Activated effector memory CD4-positive, alpha-beta T cell treated with Interleukin-2 at 50 U/mL for 16 hours (primary cell): ENCODE measurements at regions not wholly inside any gene's neighbourhood (a gene's known extent, or its start where the extent isn't known, plus 50 kb on each side); places are given as distances from the start of the nearest gene placed in this dataset.
"Not testable (repeated sequence)": the region's sequence is repeated elsewhere in the genome, so short reads cannot be mapped to it uniquely, and the experiment has no call there.

Experiments used
- DNase-seq: peaks from one replicate; pipeline ENCODE4 v3.0.0-alpha.2; 2020

DNA sequence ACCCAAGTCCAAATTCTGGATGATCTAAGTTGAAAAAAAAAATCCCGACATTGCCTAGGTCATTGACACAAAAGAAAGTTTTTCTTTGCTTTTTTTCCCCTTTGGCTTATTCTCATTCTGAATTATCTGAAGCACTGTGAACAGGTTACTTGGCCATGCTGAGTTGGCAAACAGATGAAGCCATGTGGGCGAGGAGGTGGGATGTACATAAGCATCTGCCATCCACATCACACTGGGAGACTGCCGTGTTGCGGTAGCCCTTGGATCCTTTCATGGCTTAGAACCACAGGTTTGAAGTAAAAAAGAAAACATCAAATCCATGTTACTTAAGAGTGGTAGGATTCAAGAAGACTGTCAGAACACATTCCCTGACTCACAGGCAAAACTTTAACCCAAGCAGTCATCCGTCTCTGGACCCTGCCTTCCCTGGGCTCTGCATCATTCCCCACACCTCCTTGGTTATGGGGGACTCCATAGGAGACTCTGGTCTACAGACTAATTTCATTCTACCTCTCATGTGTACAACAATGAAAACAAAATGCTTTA, 242.5 kb upstream of the SERP2 start:
- DNase-seq, result no peak

DNA sequence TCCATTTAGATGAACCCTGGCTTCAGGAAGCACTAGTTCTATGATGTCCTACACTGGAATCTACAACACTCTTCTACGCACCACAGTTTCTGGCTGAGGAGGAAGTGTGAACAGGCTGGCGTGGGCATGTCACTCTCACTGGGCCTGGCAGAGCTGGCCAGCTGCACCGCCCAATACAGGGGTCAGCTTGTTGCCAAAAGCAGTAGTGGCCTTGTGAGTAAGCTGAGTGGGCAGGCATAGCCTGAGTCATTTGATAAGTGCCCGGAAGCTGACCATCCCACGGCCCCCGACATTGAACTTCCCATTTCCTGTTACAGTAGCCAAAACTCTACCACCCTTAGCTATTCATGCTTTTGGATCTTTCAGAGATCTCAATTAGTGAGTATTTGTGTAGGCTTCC, 240.9 kb upstream of the SERP2 start:
- DNase-seq, result no peak

DNA sequence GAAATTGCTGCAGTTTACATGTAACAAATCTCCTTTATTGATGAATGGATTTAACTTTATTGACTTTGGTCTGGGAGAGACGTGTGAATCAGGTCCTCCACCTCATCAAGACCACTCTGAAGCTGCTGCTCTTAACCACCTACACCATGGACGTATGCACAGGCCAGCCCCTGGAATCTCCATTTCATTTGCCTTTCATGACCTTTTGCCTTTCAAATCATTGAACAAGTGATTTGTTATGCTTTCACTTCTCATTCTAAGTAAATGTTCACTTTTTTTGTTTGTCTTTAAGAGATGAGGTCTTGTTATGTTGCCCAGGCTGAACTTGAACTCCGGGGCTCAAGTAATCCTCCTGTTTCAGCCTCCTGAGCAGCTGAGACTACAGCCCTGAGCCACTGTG, 240.0 kb upstream of the SERP2 start:
- no peak for DNase-seq

DNA sequence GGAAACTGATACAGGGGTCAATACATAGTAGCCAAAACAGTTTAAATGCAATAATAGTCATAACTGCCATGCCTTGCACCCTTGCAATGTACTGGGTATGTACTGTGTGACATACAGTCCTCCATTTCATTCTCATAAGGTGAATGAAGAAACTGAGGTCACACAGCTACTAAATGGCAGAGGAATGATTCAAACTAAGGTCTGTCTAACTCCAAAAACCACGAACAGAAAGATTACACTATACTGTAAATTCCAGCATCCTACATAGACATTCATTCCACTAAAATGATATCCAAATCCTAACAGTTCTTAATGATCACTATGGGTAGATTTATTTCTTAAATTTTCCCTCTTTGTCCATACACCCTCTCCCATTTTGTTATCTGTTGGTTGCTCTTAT, 238.1 kb upstream of the SERP2 start:
- no peak for DNase-seq

DNA sequence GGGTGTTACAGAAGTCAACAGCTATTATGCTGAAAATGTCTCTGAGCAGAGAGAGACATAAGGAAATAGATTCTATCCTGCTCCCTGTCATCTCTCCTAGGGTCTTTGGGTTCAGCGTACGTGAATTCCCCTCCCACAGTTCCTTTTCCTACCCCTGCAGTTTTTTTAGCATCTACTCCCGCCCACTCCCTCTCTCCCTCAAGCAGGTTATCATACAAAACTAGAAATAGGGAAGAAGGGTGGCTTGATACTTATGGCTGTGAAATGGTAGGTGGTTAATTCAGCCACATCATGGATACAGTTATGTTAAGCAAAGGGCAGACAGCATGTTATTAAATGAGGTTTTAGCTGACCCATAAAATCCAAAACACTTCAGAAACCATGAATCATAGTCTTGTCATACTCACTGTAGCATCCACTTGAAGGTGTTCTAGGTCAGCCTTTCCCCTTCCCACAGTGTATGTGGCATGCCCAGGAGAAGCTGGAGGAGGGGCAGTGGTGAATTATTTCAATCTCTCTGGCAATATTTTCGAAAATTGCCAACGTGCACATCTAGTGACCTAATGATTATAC, 236.8 kb upstream of the SERP2 start:
- DNase-seq, result no peak

DNA sequence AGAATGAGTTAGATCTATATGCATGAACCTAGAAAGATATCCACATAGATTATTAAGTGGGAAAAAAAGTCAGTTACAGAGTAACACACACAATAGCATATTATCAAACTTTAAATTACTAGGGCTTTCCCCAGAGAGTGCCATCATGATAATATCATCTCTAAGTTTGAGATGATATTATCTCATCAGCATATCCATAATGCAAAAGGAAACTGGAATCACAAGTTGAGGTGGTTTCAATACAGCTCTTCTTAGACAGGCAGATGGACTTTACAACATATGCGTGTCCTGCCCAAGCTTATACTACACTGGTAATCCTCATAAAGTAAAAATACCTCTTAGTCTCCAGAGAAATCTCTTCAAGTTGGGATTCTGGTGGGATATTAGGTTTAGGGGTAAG, 236.2 kb upstream of the SERP2 start:
- DNase-seq, result no peak

DNA sequence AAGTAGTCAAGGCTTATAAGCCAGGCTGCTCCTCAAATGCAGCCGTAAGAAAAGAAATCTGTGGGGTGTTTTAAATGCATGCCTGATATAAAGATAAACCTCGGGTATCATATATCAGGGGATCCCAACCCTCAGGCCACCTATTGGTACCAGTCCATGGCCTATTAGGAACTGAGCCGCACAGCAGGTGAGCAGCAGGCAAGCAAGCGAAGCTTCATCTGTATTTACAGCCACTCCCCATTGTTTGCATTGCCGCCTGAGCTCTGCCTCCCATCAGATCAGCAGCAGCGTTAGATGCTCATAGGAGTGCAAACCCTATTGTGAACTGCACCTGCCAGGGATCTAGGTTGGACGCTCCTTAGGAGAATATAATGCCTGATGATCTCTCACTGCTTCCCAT, 233.5 kb upstream of the SERP2 start:
- no peak for DNase-seq

DNA sequence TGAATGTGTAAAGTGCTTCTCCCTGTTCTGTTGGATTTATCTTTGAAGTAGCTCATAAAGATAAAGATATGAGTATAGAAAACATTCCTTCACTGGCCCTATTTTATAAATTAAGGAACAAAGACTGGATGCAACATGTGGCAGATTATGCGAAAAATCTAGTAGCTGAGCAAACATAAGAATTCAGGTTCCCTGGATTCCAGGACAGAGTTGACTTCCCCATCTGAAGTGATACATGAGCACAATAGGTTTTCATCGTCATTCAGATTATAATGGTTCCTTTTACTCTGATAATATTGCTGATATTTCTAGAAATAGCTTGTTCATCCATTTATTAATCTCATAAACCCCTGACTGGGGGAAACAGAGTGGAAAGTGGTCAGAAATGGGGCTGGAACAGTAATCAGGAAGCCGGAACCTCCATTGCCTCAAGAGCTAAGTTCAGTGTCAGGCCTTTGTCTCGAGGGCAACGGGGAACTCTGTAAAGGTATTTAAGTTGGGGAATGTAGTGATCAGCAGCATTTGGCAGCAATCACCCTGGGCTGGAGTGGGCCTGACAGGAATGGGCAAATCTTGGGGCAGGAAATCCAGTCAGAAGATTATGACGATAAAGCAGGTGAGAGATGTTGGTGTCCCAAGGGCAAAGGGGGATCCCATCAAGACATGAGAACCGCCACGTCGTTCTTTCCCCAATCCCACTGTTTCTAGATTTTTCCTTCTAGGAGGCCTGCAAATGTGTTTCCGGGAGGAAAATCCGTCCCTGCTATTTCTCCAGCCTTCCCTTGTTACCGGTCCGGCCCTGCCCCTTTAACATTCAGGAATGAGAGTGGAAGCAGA, 232.5 kb upstream of the SERP2 start:
- DNase-seq, result no peak

DNA sequence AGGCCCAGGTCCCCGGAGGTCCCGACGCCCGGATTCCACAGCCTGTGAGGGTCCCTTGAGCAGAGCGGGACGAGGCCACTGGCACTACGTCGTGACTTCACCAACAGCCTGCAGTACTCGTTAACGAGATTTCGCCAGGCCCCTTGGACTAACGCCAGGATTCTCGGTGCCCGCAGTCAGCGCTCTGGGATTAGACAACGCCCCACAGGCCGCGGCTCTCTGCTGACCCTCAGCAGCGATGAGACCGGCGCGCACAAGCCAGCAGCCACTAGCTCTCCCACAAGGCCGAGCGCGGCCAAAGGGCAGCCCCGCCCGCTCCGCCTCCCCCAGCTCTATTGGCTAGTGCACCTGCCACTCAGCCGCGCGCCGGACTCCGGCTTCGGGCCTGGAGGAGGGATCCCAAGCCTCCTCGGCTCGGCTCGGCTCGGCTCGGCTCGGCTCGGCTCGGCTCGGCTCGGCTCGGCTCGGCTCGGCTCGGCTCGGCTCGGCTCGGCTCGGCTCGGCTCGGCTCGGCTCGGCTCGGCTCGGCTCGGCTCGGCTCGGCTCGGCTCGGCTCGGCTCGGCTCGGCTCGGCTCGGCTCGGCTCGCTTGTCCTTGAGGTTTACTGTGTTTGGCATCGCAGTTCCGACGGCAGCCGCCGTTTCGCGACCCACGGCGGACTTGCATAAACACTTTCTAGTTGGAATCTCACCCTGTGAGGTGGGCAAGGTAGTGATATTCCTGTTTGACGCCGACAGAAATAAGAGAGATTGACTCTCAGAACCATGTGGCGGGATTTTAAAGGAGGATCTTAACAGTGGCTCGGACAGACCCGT, 231.7 kb upstream of the SERP2 start:
- peak; percentile 89 for DNase-seq

DNA sequence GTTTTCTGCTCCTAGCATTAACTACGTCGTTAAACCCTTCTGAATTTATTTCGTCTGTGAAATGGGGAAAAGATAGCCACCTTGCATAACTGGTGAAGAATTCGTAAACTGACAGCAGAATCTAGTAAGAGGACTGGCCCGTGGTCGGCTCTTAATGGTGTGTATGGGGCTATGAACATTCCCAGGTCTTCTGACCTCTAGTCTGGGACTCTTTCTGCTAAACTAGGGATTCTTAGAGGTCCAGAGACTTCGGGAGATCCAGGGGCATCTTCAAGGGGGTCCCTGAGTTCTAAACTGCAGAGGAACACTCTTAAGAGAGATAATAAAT, 231.1 kb upstream of the SERP2 start:
- no peak for DNase-seq

DNA sequence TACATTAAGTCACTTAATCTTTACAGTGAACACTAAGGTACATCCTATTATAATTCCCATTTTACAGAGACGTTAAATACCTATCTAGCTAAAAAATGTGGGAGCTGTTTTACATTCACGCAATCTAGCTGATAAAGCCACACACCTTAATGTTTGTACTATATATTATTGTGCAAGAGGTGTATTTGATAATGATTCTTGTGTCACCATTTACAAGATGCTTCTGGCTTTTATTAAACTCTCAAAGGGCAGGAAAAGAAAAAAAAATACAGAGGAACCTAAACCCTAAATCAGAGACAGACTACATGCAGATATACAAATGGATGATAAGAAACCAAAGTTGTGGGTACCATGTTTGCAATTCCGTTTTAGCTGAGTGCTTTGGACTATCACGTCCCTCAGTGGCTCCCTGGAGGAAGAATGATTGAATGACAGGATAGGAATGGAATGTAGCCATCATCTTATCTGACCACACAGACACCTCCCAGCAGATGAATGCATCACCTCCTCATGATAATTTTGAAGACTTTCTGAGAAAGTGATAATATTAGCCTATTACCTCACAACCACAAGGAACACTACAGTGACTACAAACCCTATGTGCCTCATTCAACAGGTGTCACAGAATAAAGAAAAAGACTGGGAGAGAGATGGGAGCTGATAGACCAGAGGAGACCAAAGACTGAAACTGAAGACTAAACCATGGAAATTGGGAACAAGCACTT, 230.5 kb upstream of the SERP2 start:
- DNase-seq, result no peak

DNA sequence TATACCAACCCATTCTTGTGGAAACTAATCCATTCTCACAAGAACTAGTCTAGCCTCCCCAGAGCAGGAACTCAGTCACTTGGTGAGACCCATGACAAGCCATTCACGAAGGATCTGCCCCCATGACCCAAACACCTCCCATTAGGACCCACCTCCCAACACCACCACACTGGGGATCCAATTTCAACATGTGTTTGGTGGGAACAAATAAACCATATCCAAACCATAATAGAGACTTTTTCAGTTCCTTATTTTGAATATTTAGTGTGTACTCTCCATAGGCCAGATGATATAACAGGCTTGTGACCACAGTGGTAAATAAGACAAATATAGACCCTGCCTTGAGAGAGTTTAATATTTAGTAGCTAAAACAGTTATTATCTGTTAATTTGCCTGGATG, 227.5 kb upstream of the SERP2 start:
- DNase-seq, result no peak

DNA sequence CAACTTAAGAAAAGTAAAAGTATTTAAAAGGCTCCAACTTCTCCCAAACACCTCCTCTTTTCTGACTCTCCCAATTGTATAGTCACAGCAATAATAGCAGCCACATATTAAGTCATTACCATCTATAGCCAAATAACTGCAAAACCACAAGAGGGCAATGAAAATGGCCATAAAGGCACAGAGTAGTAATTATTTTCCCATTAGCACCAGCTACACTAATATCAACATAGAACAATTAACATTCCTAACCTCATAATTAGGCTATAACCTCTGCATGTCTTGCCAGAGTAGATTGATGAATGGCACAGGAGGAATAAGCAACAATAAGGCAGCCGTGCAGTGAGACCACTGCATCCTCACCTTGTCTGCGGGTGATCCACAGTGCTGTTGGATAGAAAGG, 226.4 kb upstream of the SERP2 start:
- no peak for DNase-seq

DNA sequence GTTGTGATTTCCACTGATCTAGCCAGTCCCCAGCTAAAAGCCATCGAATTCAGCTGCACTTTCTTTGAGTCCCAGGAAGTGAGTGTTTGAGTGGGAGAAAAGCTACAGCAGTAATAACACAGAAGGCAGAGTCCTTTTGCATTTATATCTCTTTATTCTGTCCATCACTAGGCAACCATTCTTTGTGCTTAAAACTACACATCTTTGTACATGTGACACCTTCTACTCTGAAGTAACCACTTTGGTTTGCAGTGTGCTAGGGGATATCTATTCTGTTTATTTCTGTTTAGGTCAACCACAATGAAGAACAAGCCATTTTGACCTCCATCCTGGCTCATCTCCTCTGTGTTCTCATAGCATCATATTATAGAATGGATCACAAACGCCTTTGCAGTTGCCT, 226.0 kb upstream of the SERP2 start:
- no peak for DNase-seq

DNA sequence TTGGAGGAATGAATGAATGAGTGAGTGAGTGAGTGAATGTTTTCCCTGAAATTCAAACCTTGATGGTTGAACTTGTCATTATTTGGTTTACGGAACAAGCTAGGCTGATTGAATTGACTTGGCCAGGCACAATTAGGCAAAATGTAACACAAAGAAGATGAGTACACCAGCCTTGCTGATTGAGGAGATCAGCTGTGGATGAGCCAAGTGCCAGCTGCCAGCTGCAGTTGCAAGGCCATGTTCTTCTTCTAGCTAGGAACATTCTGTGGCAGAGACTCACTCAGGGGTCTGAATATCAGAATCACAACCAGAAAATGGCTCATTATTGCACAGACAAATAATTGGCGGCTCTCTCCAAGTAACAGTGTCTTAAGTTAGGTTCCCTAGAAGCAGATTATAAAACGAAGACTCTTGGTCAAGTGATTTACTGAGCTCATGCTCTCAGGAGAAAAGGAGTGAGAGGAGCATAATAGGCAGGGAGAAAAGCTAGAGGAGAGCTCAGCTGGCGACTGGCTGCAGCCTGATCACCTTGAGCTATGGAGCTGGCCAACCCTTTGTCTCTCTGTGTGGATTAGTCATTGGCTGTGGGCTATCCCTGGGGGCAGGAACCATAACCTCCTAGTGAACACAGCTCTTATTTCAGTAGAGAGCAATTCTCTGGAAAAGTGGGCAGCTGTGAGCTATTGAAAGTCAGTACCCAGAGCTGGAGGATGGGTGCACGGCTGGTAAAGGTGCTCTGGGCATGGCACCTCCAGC, 225.3 kb upstream of the SERP2 start:
- no peak for DNase-seq

DNA sequence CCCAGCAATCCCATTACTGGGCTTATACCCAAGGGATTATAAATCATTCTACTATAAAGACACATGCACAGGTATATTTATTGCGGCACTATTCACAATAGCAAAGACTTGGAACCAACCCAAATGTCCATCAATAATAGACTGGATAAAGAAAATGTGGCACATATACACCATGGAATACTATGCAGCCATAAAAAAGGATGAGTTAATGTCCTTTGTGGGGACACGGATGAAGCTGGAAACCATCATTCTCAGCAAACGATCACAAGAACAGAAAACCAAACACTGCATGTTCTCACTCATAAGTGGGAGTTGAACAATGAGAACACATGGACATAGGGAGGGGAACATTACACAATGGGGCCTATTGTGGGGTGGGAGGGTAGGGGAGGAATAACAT, 224.4 kb upstream of the SERP2 start:
- not testable (repeated sequence) for DNase-seq

DNA sequence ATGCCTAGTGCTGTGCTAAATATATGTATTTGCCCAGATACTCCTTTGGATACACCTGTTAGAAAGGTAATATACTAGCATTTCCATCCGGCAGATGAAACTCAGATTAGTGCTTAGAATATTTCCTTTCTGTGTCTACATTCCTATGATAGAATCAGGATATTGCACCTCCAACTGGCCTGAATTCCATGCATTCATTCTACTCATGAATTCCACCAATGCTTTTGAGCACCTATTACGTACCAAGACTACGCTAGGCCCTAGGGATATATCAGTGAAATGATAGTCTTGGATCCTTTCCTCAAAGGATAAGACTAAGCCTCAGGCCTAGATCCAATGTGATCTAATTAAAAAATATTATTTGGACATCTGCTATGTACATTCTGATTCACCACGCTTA, 223.8 kb upstream of the SERP2 start:
- no peak for DNase-seq

DNA sequence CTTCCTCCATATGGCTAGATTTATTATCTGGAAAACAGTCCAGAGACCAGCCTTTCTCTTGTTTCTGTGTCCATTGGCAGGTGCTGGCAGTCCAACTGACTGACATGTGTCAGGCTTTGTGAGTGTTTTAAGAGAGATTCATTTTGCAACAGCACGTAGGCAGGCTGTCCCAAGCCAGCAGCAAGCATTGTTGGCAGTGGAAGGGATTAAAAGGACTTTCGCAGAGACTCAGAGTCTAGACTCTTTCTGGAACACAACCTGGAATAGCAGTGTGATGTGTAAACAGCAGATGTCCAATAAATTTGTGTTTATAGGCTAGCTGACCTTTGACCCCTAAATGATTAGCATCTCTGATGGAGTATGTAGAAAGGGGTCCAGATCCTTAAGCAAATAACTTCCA, 222.2 kb upstream of the SERP2 start:
- DNase-seq, result no peak

DNA sequence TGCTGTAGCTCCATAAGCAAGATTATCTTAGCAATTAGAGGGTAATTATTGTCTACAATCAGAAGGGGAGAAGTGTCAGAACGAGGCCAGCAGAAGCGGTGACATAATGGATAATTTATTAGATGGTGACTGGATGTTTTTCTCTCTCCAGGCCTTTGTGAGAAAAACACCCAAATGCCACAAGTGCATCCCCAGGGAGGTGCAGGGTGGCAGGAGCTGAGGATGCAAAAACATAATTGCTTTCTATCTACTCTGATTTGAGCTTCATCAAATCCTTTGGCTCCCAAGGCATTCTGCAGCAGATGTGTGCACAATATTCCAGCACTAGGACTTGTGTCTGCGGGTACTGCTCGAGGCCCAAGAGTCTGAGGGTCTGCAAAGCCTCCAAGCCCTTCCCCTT, 220.1 kb upstream of the SERP2 start:
- no peak for DNase-seq

DNA sequence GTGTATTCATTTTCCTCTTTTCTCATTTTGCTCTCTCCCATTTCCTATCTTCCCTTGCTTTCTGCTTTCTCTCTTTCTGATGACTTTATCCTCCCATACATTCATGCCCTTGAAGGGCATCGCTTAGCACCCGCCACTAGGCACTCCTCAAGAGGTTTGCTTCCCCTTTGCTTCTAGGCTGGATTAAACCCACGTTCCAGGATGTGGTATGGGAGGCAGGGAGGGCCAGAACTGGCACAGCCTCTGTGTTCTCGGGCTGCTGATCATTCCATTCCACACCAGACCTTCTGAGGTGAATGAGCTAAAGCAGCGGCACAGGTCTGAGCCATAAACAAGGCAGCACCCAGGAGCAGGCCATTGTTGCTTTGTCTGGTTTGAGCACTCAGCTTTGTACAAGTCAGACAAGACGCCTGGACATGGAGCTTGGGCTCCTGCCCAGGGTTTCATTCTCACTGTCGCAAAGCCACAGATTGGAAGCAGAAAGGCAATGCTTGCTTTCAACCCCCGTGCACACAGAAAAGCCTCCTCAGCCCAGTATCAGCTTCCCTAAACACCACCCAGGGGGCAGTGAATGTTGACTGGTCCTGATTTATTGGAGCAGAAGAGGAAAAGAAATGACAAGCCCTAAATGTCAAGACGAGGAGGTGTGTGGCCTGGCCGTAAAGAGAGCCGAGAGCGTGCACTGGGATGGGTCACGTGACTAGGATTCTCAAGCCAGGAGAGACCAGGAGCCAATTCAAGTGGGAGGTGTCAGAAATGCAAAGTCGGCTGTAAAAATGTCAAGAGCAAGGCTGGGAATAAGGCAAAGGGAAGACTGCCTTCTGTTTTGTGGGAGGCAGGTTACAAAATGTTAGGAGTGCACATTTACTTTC, 218.0 kb upstream of the SERP2 start:
- no peak for DNase-seq

DNA sequence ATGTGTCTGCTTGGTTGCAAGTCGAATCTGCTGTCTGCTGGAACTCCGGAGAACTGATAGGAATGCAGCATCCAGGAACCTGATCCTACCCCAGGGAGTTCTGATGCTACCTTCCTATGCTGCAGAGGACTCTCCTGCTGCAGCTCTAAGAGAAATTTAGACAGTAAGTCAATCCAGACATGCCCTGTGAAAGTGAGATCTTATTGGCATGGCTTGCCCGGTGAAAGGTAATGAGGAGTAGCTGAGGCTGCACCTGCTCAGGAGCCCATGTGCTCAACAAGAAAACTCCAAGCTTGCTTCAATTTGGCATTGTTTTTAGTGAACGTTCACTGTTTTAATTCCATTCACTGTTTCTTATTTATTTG, 217.3 kb upstream of the SERP2 start:
- DNase-seq, result no peak

DNA sequence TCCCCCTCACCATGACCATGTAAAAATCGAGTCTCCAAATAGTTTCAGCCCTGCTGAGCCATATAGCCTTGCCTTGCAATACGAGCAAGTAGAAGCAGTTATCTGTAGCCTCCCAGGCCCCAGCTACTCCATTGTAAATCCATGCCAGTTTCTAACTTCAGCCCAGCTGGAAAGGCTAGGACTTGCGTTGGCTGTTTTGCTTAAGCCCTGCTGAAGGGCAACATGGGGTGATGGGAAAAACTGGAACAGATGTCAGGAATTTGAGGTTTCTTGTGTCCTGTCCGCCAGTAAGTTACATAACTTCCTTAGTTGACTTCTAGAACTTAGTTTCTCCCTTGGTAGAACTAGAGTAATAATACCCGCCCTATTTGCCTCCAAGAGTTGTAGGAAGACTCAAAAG, 216.0 kb upstream of the SERP2 start:
- no peak for DNase-seq
